Duodenal mucosa (tissue), 2 donors: ENCODE measurements at regions not wholly inside any gene's neighbourhood (a gene's known extent, or its start where the extent isn't known, plus 50 kb on each side); places are given as distances from the start of the nearest gene placed in this dataset.

ENCODE experiments used
- H3K27ac ChIP-seq: one replicate; pipeline ENCODE4 v1.7.0; 2013; ENCODE audit warnings: low read depth, low read length
- H3K27me3 ChIP-seq, 2 donors: one replicate each; pipeline ENCODE4 v1.7.0; 2013; ENCODE audit warnings: low read length in 2 of 2, control low read depth in 1 of 2; ENCODE audit not compliant: insufficient read depth in 2 of 2, control insufficient read depth in 1 of 2
- H3K36me3 ChIP-seq, 2 donors: one replicate each; pipeline ENCODE4 v1.7.0; 2013; ENCODE audit warnings: low read length in 2 of 2, control low read depth in 1 of 2; ENCODE audit not compliant: insufficient read depth in 2 of 2, control insufficient read depth in 1 of 2
- H3K4me1 ChIP-seq, 2 donors: one replicate each; pipeline ENCODE4 v1.7.0; 2013; ENCODE audit warnings: low read length in 2 of 2, control low read depth in 1 of 2; ENCODE audit not compliant: insufficient read depth in 2 of 2, control insufficient read depth in 1 of 2
- H3K4me3 ChIP-seq, 2 donors: one replicate each; pipeline ENCODE4 v1.7.0; 2013; ENCODE audit warnings: low read length in 2 of 2, low read depth in 1 of 2
- H3K9ac ChIP-seq, 2 donors: one replicate each; pipeline ENCODE4 v1.7.0; 2013; ENCODE audit warnings: low read length in 2 of 2, low read depth in 1 of 2
- H3K9me3 ChIP-seq, 2 donors: one replicate each; pipeline ENCODE4 v1.7.0; 2013; ENCODE audit warnings: low read length in 2 of 2, control low read depth in 1 of 2; ENCODE audit not compliant: control insufficient read depth in 1 of 2

GRCh38 chr1:60345621-60346020, 272.1 kb upstream of the C1orf87 start:
- Histone ChIP-seq H3K9me3 (no peaks in the 10 kb centered on the region), H3K4me3 (no peak overlapping the region), H3K27me3 (no peaks in the 10 kb centered on the region), H3K9ac (no peak overlapping the region), H3K36me3 (no peaks in the 10 kb centered on the region), H3K27ac (no peak overlapping the region), H3K4me1 (no peaks in the 10 kb centered on the region)

DNA sequence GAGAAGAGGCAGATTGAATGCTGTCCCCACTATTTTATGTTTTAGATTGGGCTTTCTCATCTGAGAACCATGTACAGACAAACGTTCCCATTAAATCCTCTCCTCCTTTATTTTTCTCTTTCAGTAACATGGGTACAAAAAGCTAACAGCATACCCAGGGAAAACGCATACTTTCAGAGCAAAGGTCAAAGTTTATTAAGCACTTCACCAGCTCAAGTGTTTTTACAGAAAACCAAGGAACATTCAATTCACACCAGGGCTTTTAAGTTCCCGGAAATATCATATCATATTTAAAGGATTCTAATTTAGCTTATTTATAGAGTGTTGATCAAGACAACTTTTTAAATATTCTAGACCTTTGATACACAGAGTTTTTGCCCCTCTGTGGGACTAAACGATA, 271.5 kb upstream of the C1orf87 start:
- no peaks in the 10 kb centered on the region for H3K4me1 ChIP-seq
- no peaks in the 10 kb centered on the region for H3K36me3 ChIP-seq
- no peak overlapping the region for H3K27ac ChIP-seq
- H3K9ac ChIP-seq, result no peak overlapping the region
- no peak overlapping the region for H3K4me3 ChIP-seq
- H3K9me3 ChIP-seq, result no peaks in the 10 kb centered on the region
- no peaks in the 10 kb centered on the region for H3K27me3 ChIP-seq

- no peak overlapping the region for H3K9ac ChIP-seq
- H3K4me1 ChIP-seq, result no peaks in the 10 kb centered on the region
- H3K27ac ChIP-seq, result no peak overlapping the region
- no peaks in the 10 kb centered on the region for H3K27me3 ChIP-seq
- H3K9me3 ChIP-seq, result no peaks in the 10 kb centered on the region
- H3K4me3 ChIP-seq, result no peak overlapping the region
- no peaks in the 10 kb centered on the region for H3K36me3 ChIP-seq
These were observed 270.2 kb upstream of the C1orf87 start for GRCh38 chr1:60343736-60344135.

DNA sequence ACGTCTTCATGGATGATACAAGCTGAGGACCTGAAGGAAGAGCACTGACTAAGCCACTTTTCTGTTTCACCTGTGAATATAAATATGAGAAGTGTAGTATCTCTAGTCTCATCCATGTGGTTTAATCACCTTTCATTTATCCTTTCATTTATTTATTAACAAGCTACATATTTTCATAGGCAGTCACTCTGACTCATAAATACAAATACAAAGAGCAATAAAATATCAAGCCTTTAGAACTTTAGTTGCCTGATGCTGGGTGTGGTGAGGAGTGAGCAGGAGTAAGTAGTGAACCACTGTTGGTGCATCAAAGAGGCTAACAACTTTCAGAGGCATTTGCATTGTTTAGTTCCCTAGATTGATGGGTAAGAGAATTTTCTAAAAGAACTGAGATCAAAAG, 269.0 kb upstream of the C1orf87 start:
- no peaks in the 10 kb centered on the region for H3K27me3 ChIP-seq
- H3K27ac ChIP-seq, result no peak overlapping the region
- H3K36me3 ChIP-seq, result no peaks in the 10 kb centered on the region
- H3K9me3 ChIP-seq, result no peaks in the 10 kb centered on the region
- no peak overlapping the region for H3K4me3 ChIP-seq
- no peaks in the 10 kb centered on the region for H3K4me1 ChIP-seq
- H3K9ac ChIP-seq, result no peak overlapping the region

- H3K4me1 ChIP-seq, result no peaks in the 10 kb centered on the region
- H3K9me3 ChIP-seq, result no peaks in the 10 kb centered on the region
- H3K27ac ChIP-seq, result no peak overlapping the region
- no peak overlapping the region for H3K9ac ChIP-seq
- H3K4me3 ChIP-seq, result no peak overlapping the region
- no peaks in the 10 kb centered on the region for H3K36me3 ChIP-seq
- no peaks in the 10 kb centered on the region for H3K27me3 ChIP-seq
These were observed 267.7 kb upstream of the C1orf87 start for GRCh38 chr1:60341274-60341673.

DNA sequence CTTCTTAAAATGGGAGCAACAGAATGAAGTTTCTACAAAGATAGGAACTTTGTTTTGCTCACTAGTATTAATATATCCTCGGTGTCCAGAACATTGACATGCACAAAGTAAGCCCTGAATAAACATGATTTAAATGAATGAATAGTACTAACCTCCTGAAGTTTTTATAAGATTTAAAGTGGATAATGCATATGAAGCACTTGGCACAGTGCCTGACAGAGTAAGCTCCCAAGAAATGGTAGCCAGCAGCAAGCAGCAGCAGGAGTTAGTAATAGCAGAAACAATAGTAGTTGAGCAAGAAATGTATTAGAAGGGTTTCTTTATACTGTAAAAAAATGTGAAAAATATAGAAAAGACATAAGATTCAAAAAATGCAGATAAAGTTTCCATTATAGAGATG, 258.1 kb upstream of the C1orf87 start:
- Histone ChIP-seq H3K9me3 (no peaks in the 10 kb centered on the region), H3K4me3 (no peak overlapping the region)

GRCh38 chr1:60329651-60330050, 256.1 kb upstream of the C1orf87 start:
- H3K4me1 ChIP-seq, result no peaks in the 10 kb centered on the region
- H3K36me3 ChIP-seq, result no peaks in the 10 kb centered on the region
- no peak overlapping the region for H3K9ac ChIP-seq
- no peak overlapping the region for H3K27ac ChIP-seq
- no peaks in the 10 kb centered on the region for H3K27me3 ChIP-seq
- H3K9me3 ChIP-seq, result no peaks in the 10 kb centered on the region
- H3K4me3 ChIP-seq, result no peak overlapping the region

More for the DNA sequence above, 258.1 kb upstream of the C1orf87 start:
- Histone ChIP-seq H3K36me3 (no peaks in the 10 kb centered on the region), H3K27ac (no peak overlapping the region), H3K4me1 (no peaks in the 10 kb centered on the region), H3K27me3 (no peaks in the 10 kb centered on the region), H3K9ac (no peak overlapping the region)

- Histone ChIP-seq H3K36me3 (no peaks in the 10 kb centered on the region), H3K4me3 (no peak overlapping the region), H3K4me1 (no peaks in the 10 kb centered on the region), H3K9me3 (no peaks in the 10 kb centered on the region), H3K27me3 (no peaks in the 10 kb centered on the region), H3K9ac (no peak overlapping the region), H3K27ac (no peak overlapping the region)
These were observed 238.3 kb upstream of the C1orf87 start for GRCh38 chr1:60311838-60312237.

DNA sequence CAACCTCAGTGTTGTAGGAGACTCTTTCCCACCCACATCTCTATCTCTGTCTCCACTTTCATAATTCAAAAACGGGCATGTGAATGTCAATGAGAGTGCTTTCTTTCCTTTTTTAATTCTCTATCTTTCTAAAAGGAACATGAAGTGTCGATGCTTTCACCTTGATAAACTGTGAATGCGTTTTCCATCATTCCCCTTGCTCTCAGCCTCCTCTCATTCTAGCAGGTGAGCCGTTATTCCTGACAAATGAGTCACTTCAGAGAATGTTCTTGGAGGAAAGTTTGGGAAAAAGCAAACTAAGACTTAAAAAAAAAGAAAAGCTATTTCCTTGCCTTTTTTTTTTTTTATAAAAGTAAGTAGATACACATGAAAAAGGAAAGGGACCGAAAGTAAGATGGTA, 226.0 kb upstream of the C1orf87 start:
- Histone ChIP-seq H3K9ac (no peak overlapping the region), H3K4me1 (no peaks in the 10 kb centered on the region), H3K36me3 (no peaks in the 10 kb centered on the region), H3K27ac (no peak overlapping the region), H3K27me3 (no peaks in the 10 kb centered on the region), H3K9me3 (no peaks in the 10 kb centered on the region), H3K4me3 (no peak overlapping the region)

- Histone ChIP-seq H3K4me1 (no peaks in the 10 kb centered on the region), H3K27me3 (no peaks in the 10 kb centered on the region), H3K4me3 (no peak overlapping the region), H3K36me3 (no peaks in the 10 kb centered on the region), H3K9ac (no peak overlapping the region), H3K9me3 (no peaks in the 10 kb centered on the region), H3K27ac (no peak overlapping the region)
These were observed 224.7 kb upstream of the C1orf87 start for GRCh38 chr1:60298290-60298689.

DNA sequence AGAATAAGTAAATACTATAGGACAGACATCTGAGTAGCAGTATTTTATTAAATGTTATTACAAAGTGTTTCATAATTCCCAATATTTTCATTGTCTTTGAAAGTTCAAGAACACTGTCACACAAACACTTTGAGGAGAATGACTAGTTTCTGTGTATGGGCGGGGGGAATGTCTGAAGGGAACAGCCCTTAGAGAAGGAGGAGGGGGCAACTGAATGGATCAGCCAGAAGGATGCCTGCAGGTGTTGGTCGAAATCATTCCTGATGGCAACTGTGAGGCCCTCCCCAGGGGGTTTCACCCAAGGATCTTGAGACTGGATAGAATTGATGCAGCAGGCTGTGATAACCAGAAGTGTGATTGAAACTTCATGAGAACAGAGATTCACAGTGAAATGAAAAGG, 223.2 kb upstream of the C1orf87 start:
- Histone ChIP-seq H3K9ac (no peak overlapping the region), H3K4me3 (no peak overlapping the region), H3K36me3 (no peaks in the 10 kb centered on the region), H3K9me3 (no peaks in the 10 kb centered on the region), H3K27me3 (no peaks in the 10 kb centered on the region), H3K27ac (no peak overlapping the region), H3K4me1 (no peaks in the 10 kb centered on the region)
